Testis (tissue), 2 donors: ENCODE measurements at regions not wholly inside any gene's neighbourhood (a gene's known extent, or its start where the extent isn't known, plus 50 kb on each side); places are given as distances from the start of the nearest gene placed in this dataset.
A peak's percentile ranks its signal among the peaks of the same experiment; 100 is the strongest.
"Not testable (repeated sequence)": the region's sequence is repeated elsewhere in the genome, so short reads cannot be mapped to it uniquely, and the experiment has no call there.

Experiments used
- DNase-seq: peaks from one replicate; pipeline ENCODE4 v3.0.0-alpha.2; 2019
- H3K27ac ChIP-seq, 2 donors: fragments of 200-600 bp; sonication (generic); one replicate each; pipeline ENCODE4 v1.5.1; 2019
- H3K27me3 ChIP-seq: fragments of 200-600 bp; sonication (generic); one replicate; pipeline ENCODE4 v1.5.1; 2019
- H3K36me3 ChIP-seq: fragments of 200-600 bp; sonication (generic); one replicate; pipeline ENCODE4 v1.5.1; 2017; ENCODE audit warnings: low read depth; ENCODE audit errors: missing control alignments
- H3K4me1 ChIP-seq: fragments of 200-600 bp; sonication (generic); one replicate; pipeline ENCODE4 v1.5.1; 2019
- H3K4me3 ChIP-seq, 2 donors: fragments of 200-600 bp; sonication (generic); one replicate each; pipeline ENCODE4 v1.5.1; 2017 to 2019
- H3K9me3 ChIP-seq: fragments of 200-600 bp; sonication (generic); one replicate; pipeline ENCODE4 v1.5.1; 2017
- CTCF ChIP-seq, 3 experiments: fragments of 450-650 bp in 2 of 3; fragments of 200-600 bp in 1 of 3; sonication (generic) in 1 of 3; IDR thresholded peaks; one replicate each; pipeline ENCODE4 v1.5.1; 2016 to 2019; ENCODE audit warnings: antibody characterized with exemption in 3 of 3, mild to moderate bottlenecking in 2 of 3, moderate library complexity in 1 of 3
- POLR2A ChIP-seq: fragments of 450-650 bp; IDR thresholded peaks from one replicate; pipeline ENCODE4 v1.6.1; 2017; ENCODE audit warnings: antibody characterized with exemption, mild to moderate bottlenecking, moderate library complexity
- WGBS, 2 donors: methylation state at CpG; one replicate each; pipeline ENCODE4 v1.1.5; 2018; 5-methylcytosine and 5-hydroxymethylcytosine counted together
- intact Hi-C: fragments of 100-400 bp; cut with DNase I; formaldehyde crosslinking; loops from one replicate; pipeline ENCODE4 v1.15.1; 2023; ENCODE audit warnings: low total_unique reads

GRCh38 chr10:33052263-33052875, 94.3 kb upstream of the ITGB1 start:
- H3K36me3 ChIP-seq: no peaks in the 10 kb centered on the region
- no peak overlapping the region for H3K27ac ChIP-seq
- no peak for TF ChIP-seq CTCF (IDR thresholded peaks at IDR 0.05)
- no peak for TF ChIP-seq POLR2A
- H3K4me1 ChIP-seq: no peaks in the 10 kb centered on the region
- no peak for DNase-seq
- WGBS, 2 donors: 91% methylated on average over 7 of the region's 7 CpGs
- no peaks in the 10 kb centered on the region for H3K27me3 ChIP-seq
- intact Hi-C loops: no loop called here
- no peak overlapping the region for H3K4me3 ChIP-seq
- no peaks in the 10 kb centered on the region for H3K9me3 ChIP-seq

DNA sequence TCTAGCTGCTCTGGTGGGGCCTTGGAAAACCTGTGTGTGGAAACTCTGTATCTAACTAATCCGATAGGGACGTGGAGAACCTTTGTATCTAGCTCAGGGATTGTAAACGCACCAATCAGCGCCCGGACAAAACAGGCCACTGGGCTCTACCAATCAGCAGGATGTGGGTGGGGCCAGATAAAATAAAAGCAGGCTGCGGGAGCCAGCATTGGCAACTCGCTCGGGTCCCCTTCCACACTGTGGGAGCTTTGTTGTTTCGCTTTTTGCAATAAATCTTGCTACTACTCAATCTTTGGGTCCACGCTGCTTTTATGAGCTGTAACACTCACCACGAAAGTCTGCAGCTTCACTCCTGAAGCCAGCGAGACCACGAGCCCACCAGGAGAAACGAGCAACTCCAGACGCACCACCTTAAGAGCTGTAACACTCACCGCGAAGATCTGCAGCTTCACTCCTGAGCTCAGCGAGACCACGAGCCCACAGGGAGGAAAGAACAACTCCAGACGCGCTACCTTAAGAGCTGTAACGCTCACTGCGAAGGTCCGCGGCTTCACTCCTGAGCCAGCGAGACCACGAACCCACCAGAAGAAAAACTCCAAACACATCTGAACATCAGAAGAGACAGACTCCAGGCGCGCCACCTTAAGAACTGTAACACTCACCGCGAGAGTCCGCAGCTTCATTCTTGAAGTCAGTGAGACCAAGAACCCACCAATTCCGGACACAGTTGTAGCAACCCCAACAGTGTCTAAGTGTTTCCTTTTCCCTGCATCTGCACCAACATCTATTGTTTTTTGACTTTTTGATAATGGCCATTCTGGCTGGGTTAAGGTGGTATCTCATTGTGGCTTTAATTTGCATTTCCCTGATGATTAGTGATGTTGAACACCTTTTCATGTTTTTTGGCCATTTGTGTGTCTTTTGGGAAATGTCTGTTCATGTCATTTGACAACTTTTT, 92.2 kb upstream of the ITGB1 start:
- H3K4me3 ChIP-seq: peak overlapping the region; percentile 34 to 38
- DNase-seq: peak; percentile 54
- H3K4me1 ChIP-seq, H3K36me3 ChIP-seq, H3K27me3 ChIP-seq, H3K27ac ChIP-seq, H3K9me3 ChIP-seq, intact Hi-C loops: not testable (repeated sequence)
- 65 to 76% methylated on average over 32 to 33 of the region's 33 CpGs for WGBS, 2 donors

- Histone ChIP-seq H3K9me3 (no peaks in the 10 kb centered on the region), H3K27ac (no peak overlapping the region), H3K36me3 (no peaks in the 10 kb centered on the region), H3K27me3 (no peaks in the 10 kb centered on the region), H3K4me3 (no peak overlapping the region), H3K4me1 (no peaks in the 10 kb centered on the region)
- no peak for DNase-seq
- WGBS, 2 donors: 86 to 97% methylated on average over 5 of the region's 5 CpGs
- no peak for TF ChIP-seq CTCF (IDR thresholded peaks at IDR 0.05)
- no peak for TF ChIP-seq POLR2A
- intact Hi-C loops: no loop called here
These were observed 90.2 kb upstream of the ITGB1 start for GRCh38 chr10:33048223-33048622.

DNA sequence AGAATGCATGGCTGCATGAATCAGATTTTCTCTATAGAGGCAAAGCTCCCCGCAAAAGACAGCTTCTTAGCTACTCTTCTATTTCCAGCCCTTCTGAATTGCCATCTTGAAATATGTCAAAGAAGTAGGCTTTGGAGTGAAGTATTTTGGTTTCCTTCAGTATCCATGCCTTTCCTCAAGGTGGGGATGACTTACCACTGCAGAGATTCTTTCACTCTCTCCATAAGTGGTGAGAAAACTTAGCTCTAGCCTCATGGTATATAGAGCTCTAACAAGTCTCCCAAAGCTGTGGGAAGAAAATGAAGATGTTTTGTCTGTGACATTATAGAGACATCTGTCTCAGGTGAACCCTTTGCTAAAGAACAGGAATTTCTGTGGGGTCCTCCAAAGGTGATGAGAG, 89.6 kb upstream of the ITGB1 start:
- no peaks in the 10 kb centered on the region for H3K27me3 ChIP-seq
- 73 to 100% methylated on average over 1 of the region's 1 CpG for WGBS, 2 donors
- no peak overlapping the region for H3K27ac ChIP-seq
- no peak overlapping the region for H3K4me3 ChIP-seq
- no peaks in the 10 kb centered on the region for H3K9me3 ChIP-seq
- TF ChIP-seq POLR2A (no peak), CTCF (IDR thresholded peaks at IDR 0.05) (no peak)
- intact Hi-C loops: no loop called here
- no peaks in the 10 kb centered on the region for H3K36me3 ChIP-seq
- no peaks in the 10 kb centered on the region for H3K4me1 ChIP-seq
- DNase-seq: no peak

GRCh38 chr10:33046792-33047191, 88.8 kb upstream of the ITGB1 start:
- no peaks in the 10 kb centered on the region for H3K9me3 ChIP-seq
- no peaks in the 10 kb centered on the region for H3K36me3 ChIP-seq
- H3K4me3 ChIP-seq: no peak overlapping the region
- DNase-seq: no peak
- no peaks in the 10 kb centered on the region for H3K4me1 ChIP-seq
- H3K27me3 ChIP-seq: no peaks in the 10 kb centered on the region
- TF ChIP-seq POLR2A: no peak
- TF ChIP-seq CTCF (IDR thresholded peaks at IDR 0.05): no peak
- intact Hi-C loops: no loop called here
- 90 to 93% methylated on average over 4 of the region's 4 CpGs for WGBS, 2 donors
- H3K27ac ChIP-seq: no peak overlapping the region
